Neuronal stem cell (in vitro differentiated cells): ENCODE measurements at regions not wholly inside any gene's neighbourhood (a gene's known extent, or its start where the extent isn't known, plus 50 kb on each side); places are given as distances from the start of the nearest gene placed in this dataset.

Source experiments
- DNase-seq: peaks from one replicate; pipeline ENCODE4 v3.0.0-alpha.2; 2013; ENCODE audit warnings: low spot score
- H2AFZ ChIP-seq: one replicate; pipeline ENCODE4 v1.6.1; 2013; ENCODE audit warnings: mild to moderate bottlenecking, low read length, inconsistent platforms
- H2AK5ac ChIP-seq: 2 replicates; pipeline ENCODE4 v1.6.1; 2013; ENCODE audit warnings: low read depth, mild to moderate bottlenecking, inconsistent platforms, low read length, moderate library complexity, mixed read lengths
- H2BK120ac ChIP-seq: 2 replicates; pipeline ENCODE4 v1.6.1; 2013; ENCODE audit warnings: low read depth, mild to moderate bottlenecking, inconsistent platforms, low read length, moderate library complexity, mixed read lengths
- H2BK12ac ChIP-seq: one replicate; pipeline ENCODE4 v1.6.1; 2013; ENCODE audit warnings: low read length, inconsistent platforms
- H2BK15ac ChIP-seq: 2 replicates; pipeline ENCODE4 v1.6.1; 2013; ENCODE audit warnings: mild to moderate bottlenecking, low read length, inconsistent platforms, mixed read lengths
- H2BK5ac ChIP-seq: one replicate; pipeline ENCODE4 v1.6.1; 2013; ENCODE audit warnings: inconsistent platforms, mild to moderate bottlenecking, low read length, moderate library complexity
- H3K14ac ChIP-seq: one replicate; pipeline ENCODE4 v1.6.1; 2013; ENCODE audit warnings: low read length, inconsistent platforms
- H3K18ac ChIP-seq: 2 replicates; pipeline ENCODE4 v1.6.1; 2013; ENCODE audit warnings: low read length, inconsistent platforms
- H3K23ac ChIP-seq: 2 replicates; pipeline ENCODE4 v1.6.1; 2013; ENCODE audit warnings: low read depth, mild to moderate bottlenecking, mixed read lengths, low read length, inconsistent platforms; ENCODE audit not compliant: poor library complexity
- H3K27ac ChIP-seq: replicated peaks from 3 replicates; pipeline ENCODE4 v1.5.1; 2013; ENCODE audit warnings: low read length, inconsistent platforms
- H3K27me3 ChIP-seq, 3 experiments: 2 replicates each; pipeline ENCODE4 v1.6.1; 2013; ENCODE audit warnings: low read length in 3 of 3, mild to moderate bottlenecking in 2 of 3, inconsistent platforms in 1 of 3, low read depth in 1 of 3, mixed read lengths in 1 of 3, moderate library complexity in 1 of 3; ENCODE audit not compliant: control insufficient read depth in 3 of 3, insufficient read depth in 3 of 3
- H3K36me3 ChIP-seq, 2 donors: replicated peaks in 1 of 2; 2 replicates each; pipeline ENCODE4 v1.6.1; 2013; ENCODE audit warnings: low read length in 2 of 2; ENCODE audit not compliant: control insufficient read depth in 2 of 2, insufficient read depth in 2 of 2
- H3K4ac ChIP-seq: 2 replicates; pipeline ENCODE4 v1.6.1; 2013; ENCODE audit warnings: inconsistent platforms, mild to moderate bottlenecking, low read length, moderate library complexity
- H3K4me1 ChIP-seq, 2 donors: 1 replicate in 1 of 2; 2 replicates in 1 of 2; pipeline ENCODE4 v1.6.1; 2013; ENCODE audit warnings: low read length in 2 of 2, low read depth in 1 of 2; ENCODE audit not compliant: control insufficient read depth in 2 of 2, insufficient read depth in 1 of 2
- H3K4me2 ChIP-seq: one replicate; pipeline ENCODE4 v1.6.1; 2013; ENCODE audit warnings: mild to moderate bottlenecking, low read length, inconsistent platforms; ENCODE audit not compliant: insufficient read depth, poor library complexity, severe bottlenecking
- H3K4me3 ChIP-seq, 2 donors: 2 replicates each; pipeline ENCODE4 v1.5.1; 2013; ENCODE audit warnings: low read length in 2 of 2, mild to moderate bottlenecking in 2 of 2, inconsistent platforms in 1 of 2, moderate library complexity in 1 of 2
- H3K79me1 ChIP-seq: one replicate; pipeline ENCODE4 v1.6.1; 2013; ENCODE audit warnings: low read depth, mild to moderate bottlenecking, inconsistent platforms, low read length, moderate library complexity
- H3K9ac ChIP-seq: one replicate; pipeline ENCODE4 v1.6.1; 2013; ENCODE audit warnings: mild to moderate bottlenecking, low read depth, low read length, inconsistent platforms; ENCODE audit not compliant: poor library complexity
- H3K9me3 ChIP-seq, 2 donors: replicated peaks in 1 of 2; 2 replicates each; pipeline versions ENCODE3 to v1.6.1; 2013; ENCODE audit warnings: low read length in 2 of 2, mild to moderate bottlenecking in 2 of 2, inconsistent platforms in 1 of 2, low read depth in 1 of 2, mixed read lengths in 1 of 2, moderate library complexity in 1 of 2; ENCODE audit not compliant: control insufficient read depth in 2 of 2, insufficient read depth in 1 of 2
- H4K8ac ChIP-seq: one replicate; pipeline ENCODE4 v1.6.1; 2013; ENCODE audit warnings: low read depth, mild to moderate bottlenecking, inconsistent platforms, low read length, moderate library complexity
- H4K91ac ChIP-seq: one replicate; pipeline ENCODE4 v1.6.1; 2013; ENCODE audit warnings: low read length, low read depth, mild to moderate bottlenecking, inconsistent platforms; ENCODE audit not compliant: poor library complexity
- WGBS, 2 donors: extraction: QIAGEN DNeasy Blood & Tissue Kit; methylation state at CpG; one replicate each; pipeline ENCODE4 v1.1.7; 2013; ENCODE audit warnings: missing lambda C conversion rate in 2 of 2, mixed read lengths in 1 of 2; ENCODE audit not compliant: insufficient read length in 2 of 2, insufficient replicate concordance in 1 of 2; ENCODE audit errors: extremely low coverage in 2 of 2; 5-methylcytosine and 5-hydroxymethylcytosine counted together

DNA sequence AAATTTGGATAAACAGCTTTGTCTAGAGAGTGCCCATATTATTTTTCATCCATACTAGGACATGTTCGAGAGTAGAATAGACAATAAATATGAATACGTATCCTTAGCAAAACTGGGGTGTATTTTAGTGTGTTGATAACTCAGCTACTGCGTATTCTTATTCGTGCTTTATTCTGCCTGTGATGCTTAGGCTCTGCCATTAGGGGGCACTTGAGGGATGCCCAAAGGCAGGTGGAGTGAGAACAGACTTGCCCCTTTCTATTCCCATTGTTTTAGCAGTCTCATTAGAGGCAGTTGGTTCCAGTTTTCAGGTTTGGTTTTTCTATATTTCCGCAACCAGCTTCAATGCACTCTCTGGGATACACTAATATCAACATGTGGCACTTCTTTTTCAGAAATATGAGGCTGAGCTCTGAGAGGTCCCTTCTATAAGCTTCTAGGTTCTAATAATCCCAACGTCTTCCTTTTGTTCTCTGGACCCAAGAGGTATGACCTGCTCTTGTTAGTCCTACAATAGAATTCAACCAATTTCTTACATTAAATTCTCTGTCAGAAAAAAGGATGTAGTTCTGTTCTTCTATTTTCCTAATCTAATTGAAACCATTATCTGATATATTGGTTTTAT lies 985.7 kb upstream of the FBXO33 start:
- Histone ChIP-seq H2AK5ac (no peak overlapping the region), H3K4me2 (no peak overlapping the region), H2BK15ac (no peak overlapping the region), H4K8ac (no peak overlapping the region), H2AFZ (peak overlapping the region; percentile 62), H2BK120ac (no peak overlapping the region), H4K91ac (no peak overlapping the region), H3K9me3 (no peaks in the 10 kb centered on the region), H3K36me3 (no peaks in the 10 kb centered on the region), H3K23ac (no peak overlapping the region), H3K79me1 (no peaks in the 10 kb centered on the region), H3K18ac (no peak overlapping the region), H3K4me3 (no peak overlapping the region), H3K27me3 (no peaks in the 10 kb centered on the region), H3K14ac (no peak overlapping the region), H2BK5ac (no peak overlapping the region), H3K9ac (no peak overlapping the region), H3K4me1 (no peaks in the 10 kb centered on the region), H3K27ac (no peak overlapping the region), H2BK12ac (no peak overlapping the region), H3K4ac (no peak overlapping the region)
- peak; percentile 46 for DNase-seq
- no CpG with 5 or more reads among the region's 6 CpGs for WGBS, 2 donors

- Histone ChIP-seq H4K91ac (no peak overlapping the region), H3K4me3 (no peak overlapping the region), H2BK120ac (no peak overlapping the region), H3K79me1 (no peaks in the 10 kb centered on the region), H3K4me2 (no peak overlapping the region), H3K4ac (no peak overlapping the region), H3K4me1 (no peaks in the 10 kb centered on the region), H2BK5ac (no peak overlapping the region), H3K27me3 (no peaks in the 10 kb centered on the region), H3K36me3 (no peaks in the 10 kb centered on the region), H2AK5ac (no peak overlapping the region), H3K27ac (no peak overlapping the region), H3K18ac (no peak overlapping the region), H4K8ac (no peak overlapping the region), H3K14ac (no peak overlapping the region), H3K9me3 (no peaks in the 10 kb centered on the region), H2BK15ac (no peak overlapping the region), H2BK12ac (no peak overlapping the region), H3K9ac (no peak overlapping the region), H3K23ac (no peak overlapping the region), H2AFZ (no peak overlapping the region)
- DNase-seq: no peak
- WGBS, 2 donors: no CpG with 5 or more reads among the region's 2 CpGs
Observed at GRCh38 chr14:40416565-40416964, 984.3 kb upstream of the FBXO33 start.

- WGBS, 2 donors: no CpG with 5 or more reads among the region's 2 CpGs
- H3K4me1 ChIP-seq: no peaks in the 10 kb centered on the region
- H3K9me3 ChIP-seq: no peaks in the 10 kb centered on the region
- no peak overlapping the region for H3K4ac ChIP-seq
- H4K8ac ChIP-seq: no peak overlapping the region
- no peaks in the 10 kb centered on the region for H3K79me1 ChIP-seq
- no peak overlapping the region for H3K18ac ChIP-seq
- H2BK5ac ChIP-seq: no peak overlapping the region
- no peak overlapping the region for H3K4me2 ChIP-seq
- H4K91ac ChIP-seq: no peak overlapping the region
- H2BK120ac ChIP-seq: no peak overlapping the region
- H2AFZ ChIP-seq: no peak overlapping the region
- H2BK15ac ChIP-seq: no peak overlapping the region
- no peak for DNase-seq
- no peak overlapping the region for H3K4me3 ChIP-seq
- no peak overlapping the region for H3K9ac ChIP-seq
- no peaks in the 10 kb centered on the region for H3K27me3 ChIP-seq
- H3K36me3 ChIP-seq: no peaks in the 10 kb centered on the region
- H2AK5ac ChIP-seq: no peak overlapping the region
- H2BK12ac ChIP-seq: no peak overlapping the region
- no peak overlapping the region for H3K23ac ChIP-seq
- H3K27ac ChIP-seq: no peak overlapping the region
- no peak overlapping the region for H3K14ac ChIP-seq
Observed at GRCh38 chr14:40414386-40414785, 982.2 kb upstream of the FBXO33 start.

- Histone ChIP-seq H3K9ac (no peak overlapping the region), H3K18ac (no peak overlapping the region), H3K14ac (no peak overlapping the region), H3K79me1 (no peaks in the 10 kb centered on the region), H3K4ac (no peak overlapping the region), H2BK120ac (no peak overlapping the region), H3K4me2 (no peak overlapping the region), H3K27me3 (no peaks in the 10 kb centered on the region), H2BK12ac (no peak overlapping the region), H4K8ac (no peak overlapping the region), H2BK15ac (no peak overlapping the region), H3K9me3 (peaks cover 0 to 3% of the 10 kb centered on the region in 2 donors), H3K4me1 (no peaks in the 10 kb centered on the region), H3K36me3 (no peaks in the 10 kb centered on the region), H3K27ac (no peak overlapping the region), H3K23ac (no peak overlapping the region), H3K4me3 (no peak overlapping the region), H2AFZ (no peak overlapping the region), H2AK5ac (no peak overlapping the region), H2BK5ac (no peak overlapping the region), H4K91ac (no peak overlapping the region)
- no peak for DNase-seq
- no CpG with 5 or more reads among the region's 4 CpGs for WGBS, 2 donors
Observed at GRCh38 chr14:40413136-40413535, 980.9 kb upstream of the FBXO33 start.
